BLaER1 (cell line): ENCODE measurements at regions not wholly inside any gene's neighbourhood (a gene's known extent, or its start where the extent isn't known, plus 50 kb on each side); places are given as distances from the start of the nearest gene placed in this dataset.
A peak's percentile ranks its signal among the peaks of the same experiment; 100 is the strongest.
"Not testable (repeated sequence)": the region's sequence is repeated elsewhere in the genome, so short reads cannot be mapped to it uniquely, and the experiment has no call there.

ENCODE experiments used
- H3K27ac ChIP-seq: shearing (Covaris generic); formaldehyde crosslinking; 2 replicates; pipeline ENCODE4 v1.8.1; 2022
- H3K27me3 ChIP-seq: shearing (Covaris generic); formaldehyde crosslinking; 2 replicates; pipeline ENCODE4 v1.8.1; 2022
- H3K36me3 ChIP-seq: shearing (Covaris generic); formaldehyde crosslinking; 2 replicates; pipeline ENCODE4 v1.8.1; 2022
- H3K4me1 ChIP-seq: shearing (Covaris generic); formaldehyde crosslinking; 2 replicates; pipeline ENCODE4 v1.8.1; 2022
- H3K4me2 ChIP-seq: shearing (Covaris generic); formaldehyde crosslinking; 2 replicates; pipeline ENCODE4 v1.8.1; 2022
- H3K4me3 ChIP-seq: shearing (Covaris generic); formaldehyde crosslinking; 2 replicates; pipeline ENCODE4 v1.8.1; 2022
- H3K9ac ChIP-seq: shearing (Covaris generic); formaldehyde crosslinking; 2 replicates; pipeline ENCODE4 v1.8.1; 2022
- H3K9me3 ChIP-seq: shearing (Covaris generic); formaldehyde crosslinking; 2 replicates; pipeline ENCODE4 v1.8.1; 2022
- H4K20me1 ChIP-seq: shearing (Covaris generic); formaldehyde crosslinking; 2 replicates; pipeline ENCODE4 v1.8.1; 2022
- Cebpa-rat ChIP-seq: shearing (Covaris generic); IDR thresholded peaks from 2 replicates; pipeline ENCODE4 v1.8.1; 2022

GRCh38 chr18:61635901-61636528 is 256.8 kb downstream of the RNF152 start:
- no peaks in the 10 kb centered on the region for H3K36me3 ChIP-seq
- peaks cover 14% of the 10 kb centered on the region for H3K4me1 ChIP-seq
- peak overlapping the region; percentile 18; the same call in 1 of the 2 replicates for H3K4me2 ChIP-seq
- H3K4me3 ChIP-seq, result no peak overlapping the region
- H3K9me3 ChIP-seq, result no peaks in the 10 kb centered on the region
- no peaks in the 10 kb centered on the region for H3K27me3 ChIP-seq
- H4K20me1 ChIP-seq, result no peaks in the 10 kb centered on the region
- no peak overlapping the region for H3K27ac ChIP-seq
- no peak overlapping the region for H3K9ac ChIP-seq
- no peak for TF ChIP-seq Cebpa-rat

- H3K27me3 ChIP-seq, result no peaks in the 10 kb centered on the region
- H3K36me3 ChIP-seq, result no peaks in the 10 kb centered on the region
- no peak overlapping the region for H3K9ac ChIP-seq
- no peak overlapping the region for H3K27ac ChIP-seq
- H3K4me2 ChIP-seq, result no peak overlapping the region
- H4K20me1 ChIP-seq, result no peaks in the 10 kb centered on the region
- no peaks in the 10 kb centered on the region for H3K4me1 ChIP-seq
- no peak for TF ChIP-seq Cebpa-rat
- no peaks in the 10 kb centered on the region for H3K9me3 ChIP-seq
- H3K4me3 ChIP-seq, result no peak overlapping the region
Measured at GRCh38 chr18:61628085-61628484, 264.7 kb downstream of the RNF152 start.

GRCh38 chr18:61624631-61625030 is 268.2 kb downstream of the RNF152 start:
- not testable (repeated sequence) for H3K4me1 ChIP-seq, H3K9me3 ChIP-seq, H3K27me3 ChIP-seq, H4K20me1 ChIP-seq, H3K36me3 ChIP-seq, H3K9ac ChIP-seq, H3K27ac ChIP-seq, H3K4me2 ChIP-seq, H3K4me3 ChIP-seq

GRCh38 chr18:61619783-61620182 is 273.0 kb downstream of the RNF152 start:
- Histone ChIP-seq H3K9me3 (0 out of 2 replicates have a peak, but pooled peaks cover 8% of the 10 kb centered on the region), H3K36me3 (no peaks in the 10 kb centered on the region), H4K20me1 (no peaks in the 10 kb centered on the region), H3K4me3 (no peak overlapping the region), H3K4me1 (peaks cover 7% of the 10 kb centered on the region), H3K9ac (no peak overlapping the region), H3K27ac (no peak overlapping the region), H3K4me2 (no peak overlapping the region), H3K27me3 (no peaks in the 10 kb centered on the region)
- no peak for TF ChIP-seq Cebpa-rat

- peaks cover 7% of the 10 kb centered on the region for H3K4me1 ChIP-seq
- H4K20me1 ChIP-seq, result no peaks in the 10 kb centered on the region
- H3K4me3 ChIP-seq, result no peak overlapping the region
- H3K27me3 ChIP-seq, result no peaks in the 10 kb centered on the region
- no peak overlapping the region for H3K9ac ChIP-seq
- no peak for TF ChIP-seq Cebpa-rat
- no peak overlapping the region for H3K27ac ChIP-seq
- 0 out of 2 replicates have a peak, but pooled peaks cover 8% of the 10 kb centered on the region for H3K9me3 ChIP-seq
- H3K4me2 ChIP-seq, result no peak overlapping the region
- H3K36me3 ChIP-seq, result no peaks in the 10 kb centered on the region
Measured at GRCh38 chr18:61618816-61619215, 274.0 kb downstream of the RNF152 start.

- no peak overlapping the region for H3K4me2 ChIP-seq
- H3K36me3 ChIP-seq, result no peaks in the 10 kb centered on the region
- no peak overlapping the region for H3K27ac ChIP-seq
- H3K4me3 ChIP-seq, result no peak overlapping the region
- TF ChIP-seq Cebpa-rat, result no peak
- H3K27me3 ChIP-seq, result no peaks in the 10 kb centered on the region
- no peaks in the 10 kb centered on the region for H4K20me1 ChIP-seq
- H3K9ac ChIP-seq, result no peak overlapping the region
- 0 out of 2 replicates have a peak, but pooled peaks cover 8% of the 10 kb centered on the region for H3K9me3 ChIP-seq
- H3K4me1 ChIP-seq, result peaks cover 7% of the 10 kb centered on the region
Measured at GRCh38 chr18:61616111-61616610, 276.6 kb downstream of the RNF152 start.

- no peak overlapping the region for H3K27ac ChIP-seq
- H3K4me1 ChIP-seq, result no peaks in the 10 kb centered on the region; the same call in 1 of the 2 replicates
- H3K9ac ChIP-seq, result no peak overlapping the region
- no peaks in the 10 kb centered on the region for H3K27me3 ChIP-seq
- H3K9me3 ChIP-seq, result no peaks in the 10 kb centered on the region
- no peak for TF ChIP-seq Cebpa-rat
- H3K4me2 ChIP-seq, result no peak overlapping the region
- no peaks in the 10 kb centered on the region for H3K36me3 ChIP-seq
- H3K4me3 ChIP-seq, result no peak overlapping the region
- no peaks in the 10 kb centered on the region for H4K20me1 ChIP-seq
Measured at GRCh38 chr18:61612517-61612916, 279.3 kb downstream of the CDH20 start.

GRCh38 chr18:61609131-61609530 is 275.9 kb downstream of the CDH20 start:
- no peak for TF ChIP-seq Cebpa-rat
- Histone ChIP-seq H3K27me3 (no peaks in the 10 kb centered on the region), H3K4me1 (no peaks in the 10 kb centered on the region), H3K27ac (no peak overlapping the region), H3K4me3 (no peak overlapping the region), H4K20me1 (no peaks in the 10 kb centered on the region), H3K4me2 (no peak overlapping the region), H3K9ac (no peak overlapping the region), H3K36me3 (no peaks in the 10 kb centered on the region), H3K9me3 (no peaks in the 10 kb centered on the region)

GRCh38 chr18:61608316-61608715 is 275.1 kb downstream of the CDH20 start:
- no peak overlapping the region for H3K4me2 ChIP-seq
- no peaks in the 10 kb centered on the region for H3K36me3 ChIP-seq
- H3K9me3 ChIP-seq, result no peaks in the 10 kb centered on the region
- no peak overlapping the region for H3K4me3 ChIP-seq
- no peak overlapping the region for H3K27ac ChIP-seq
- H3K4me1 ChIP-seq, result no peaks in the 10 kb centered on the region
- no peak for TF ChIP-seq Cebpa-rat
- no peaks in the 10 kb centered on the region for H3K27me3 ChIP-seq
- H4K20me1 ChIP-seq, result no peaks in the 10 kb centered on the region
- no peak overlapping the region for H3K9ac ChIP-seq

- TF ChIP-seq Cebpa-rat, result no peak
- Histone ChIP-seq H3K4me2 (no peak overlapping the region), H4K20me1 (no peaks in the 10 kb centered on the region), H3K9ac (no peak overlapping the region), H3K27ac (no peak overlapping the region), H3K9me3 (no peaks in the 10 kb centered on the region), H3K4me1 (no peaks in the 10 kb centered on the region), H3K36me3 (no peaks in the 10 kb centered on the region), H3K27me3 (no peaks in the 10 kb centered on the region), H3K4me3 (no peak overlapping the region)
Measured at GRCh38 chr18:61607867-61608266, 274.6 kb downstream of the CDH20 start.

GRCh38 chr18:61606759-61607158 is 273.5 kb downstream of the CDH20 start:
- no peaks in the 10 kb centered on the region for H3K4me1 ChIP-seq
- no peak overlapping the region for H3K4me2 ChIP-seq
- H3K27me3 ChIP-seq, result no peaks in the 10 kb centered on the region
- TF ChIP-seq Cebpa-rat, result no peak
- H4K20me1 ChIP-seq, result no peaks in the 10 kb centered on the region
- no peak overlapping the region for H3K9ac ChIP-seq
- no peaks in the 10 kb centered on the region for H3K9me3 ChIP-seq
- H3K36me3 ChIP-seq, result no peaks in the 10 kb centered on the region
- no peak overlapping the region for H3K27ac ChIP-seq
- H3K4me3 ChIP-seq, result no peak overlapping the region
